ENCODE measurements at regions not wholly inside any gene's neighbourhood (a gene's known extent, or its start where the extent isn't known, plus 50 kb on each side); places are given as distances from the start of the nearest gene placed in this dataset.
A peak's percentile ranks its signal among the peaks of the same experiment; 100 is the strongest.

GRCh38 chr9:119667916-119668315, 298.7 kb upstream of the BRINP1 start:
- no peak for DNase-seq (ENCODE audit: low read depth)

- no peak for DNase-seq (ENCODE audit: low read depth)
Measured at GRCh38 chr9:119667163-119667562, 297.9 kb upstream of the BRINP1 start.

- DNase-seq (ENCODE audit: low read depth): no peak
Measured at GRCh38 chr9:119662329-119662728, 293.1 kb upstream of the BRINP1 start.

GRCh38 chr9:119652931-119653330, 283.7 kb upstream of the BRINP1 start:
- no peak for DNase-seq (ENCODE audit: low read depth)

GRCh38 chr9:119649205-119649604, 280.0 kb upstream of the BRINP1 start:
- no peak for DNase-seq (ENCODE audit: low read depth)

- DNase-seq (ENCODE audit: low read depth): peak; percentile 1
Measured at GRCh38 chr9:119639287-119639955, 270.2 kb upstream of the BRINP1 start.

GRCh38 chr9:119634006-119634405, 264.8 kb upstream of the BRINP1 start:
- no peak for DNase-seq (ENCODE audit: low read depth)

- no peak for DNase-seq (ENCODE audit: low read depth)
Measured at GRCh38 chr9:119611565-119611964, 242.3 kb upstream of the BRINP1 start.

GRCh38 chr9:119609277-119609971, 240.2 kb upstream of the BRINP1 start:
- DNase-seq (ENCODE audit: low read depth): no peak

- DNase-seq (ENCODE audit: low read depth): no peak
Measured at GRCh38 chr9:119601632-119602031, 232.4 kb upstream of the BRINP1 start.

- DNase-seq (ENCODE audit: low read depth): no peak
Measured at GRCh38 chr9:119597499-119597898, 228.3 kb upstream of the BRINP1 start.

- DNase-seq (ENCODE audit: low read depth): no peak
Measured at GRCh38 chr9:119596703-119597102, 227.5 kb upstream of the BRINP1 start.

- no peak for DNase-seq (ENCODE audit: low read depth)
Measured at GRCh38 chr9:119588874-119589744, 219.9 kb upstream of the BRINP1 start.

- no peak for DNase-seq (ENCODE audit: low read depth)
Measured at GRCh38 chr9:119577881-119578280, 208.6 kb upstream of the BRINP1 start.

- no peak for DNase-seq (ENCODE audit: low read depth)
Measured at GRCh38 chr9:119559986-119560385, 190.8 kb upstream of the BRINP1 start.

- DNase-seq (ENCODE audit: low read depth): no peak
Measured at GRCh38 chr9:119559056-119559455, 189.8 kb upstream of the BRINP1 start.

GRCh38 chr9:119556129-119556875, 187.1 kb upstream of the BRINP1 start:
- DNase-seq (ENCODE audit: low read depth): peak; percentile 60

- DNase-seq (ENCODE audit: low read depth): no peak
Measured at GRCh38 chr9:119544492-119544891, 175.3 kb upstream of the BRINP1 start.

GRCh38 chr9:119537138-119537537, 167.9 kb upstream of the BRINP1 start:
- DNase-seq (ENCODE audit: low read depth): no peak

- DNase-seq (ENCODE audit: low read depth): no peak
Measured at GRCh38 chr9:119533504-119533903, 164.3 kb upstream of the BRINP1 start.

GRCh38 chr9:119526698-119527097, 157.5 kb upstream of the BRINP1 start:
- DNase-seq (ENCODE audit: low read depth): no peak
